ENCODE measurements at regions not wholly inside any gene's neighbourhood (a gene's known extent, or its start where the extent isn't known, plus 50 kb on each side); places are given as distances from the start of the nearest gene placed in this dataset.

DNA sequence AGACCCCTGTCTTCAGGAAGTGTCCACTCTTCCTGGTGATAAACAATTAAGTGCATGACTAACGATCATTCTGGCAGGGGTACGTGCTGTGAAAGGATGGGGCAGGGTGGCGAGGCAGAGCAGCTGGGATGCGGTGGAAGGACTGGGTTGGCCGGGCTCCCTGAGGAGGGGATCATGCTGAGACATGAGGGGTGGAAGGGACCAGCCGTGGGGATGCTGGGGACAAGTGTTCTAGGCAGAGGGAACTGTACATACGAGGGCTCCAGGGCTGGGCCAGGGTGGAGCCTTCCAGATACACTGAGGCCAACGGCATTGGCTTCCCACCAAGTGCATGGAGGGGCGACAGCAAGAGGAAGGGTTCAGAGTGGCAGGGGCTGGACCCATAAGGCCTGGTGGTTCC, 65.7 kb upstream of the SIRPA start:
- FAIRE-seq (no peak), DNase-seq (ENCODE audit: low spot score) (no peak), ATAC-seq (no peak)
- in situ Hi-C loops (cut with HindIII; ENCODE audit: extremely low pct_ligation_motif_present, low pct_unique_long_range_greater_than_20kb) (no loop called here), intact Hi-C loops (cut with micrococcal nuclease; ENCODE audit: unreplicated experiment) (loop anchor here (2.0 kb wide), 1 partner anchor 25 kb away; no protein-coding TSS in a partner anchor)
- TF ChIP-seq NFAT5 (CRISPR knock-in tag; IDR thresholded peaks at IDR 0.05): no peak
- TF ChIP-seq ZBTB21 (CRISPR knock-in tag; IDR thresholded peaks at IDR 0.05): no peak
- TF ChIP-seq TP53 (CRISPR knock-in tag; conservative IDR thresholded peaks at IDR 0.05): no peak
- no peak for TF ChIP-seq GMEB2 (CRISPR knock-in tag; IDR thresholded peaks at IDR 0.05; ENCODE audit: low read depth)
- no peak for TF ChIP-seq KMT2A (CRISPR knock-in tag; IDR thresholded peaks at IDR 0.05)
- TF ChIP-seq LBX2 (CRISPR knock-in tag; IDR thresholded peaks at IDR 0.05; ENCODE audit: borderline replicate concordance): no peak
- no peak for TF ChIP-seq ZNF788 (CRISPR knock-in tag; IDR thresholded peaks at IDR 0.05; ENCODE audit: borderline replicate concordance)
- no peak for TF ChIP-seq SNAI1 (CRISPR knock-in tag; IDR thresholded peaks at IDR 0.05; ENCODE audit: borderline replicate concordance)
- TF ChIP-seq ZNF564 (CRISPR knock-in tag; IDR thresholded peaks at IDR 0.05): no peak
- no peak for TF ChIP-seq HCFC1 (IDR thresholded peaks at IDR 0.05; ENCODE audit: low read depth, low read length)
- H3K4me1 ChIP-seq (ENCODE audit: insufficient read depth, low read length): peaks cover 61% of the 10 kb centered on the region
- ChIA-PET CTCF (ENCODE audit: low intra/inter-chr PET ratio, low total read pairs) (no interaction called here), POLR2A (interaction anchor here (3.1 kb wide), 1 partner anchor 18 kb away, joined by 31 read pairs; no protein-coding TSS in a partner anchor)
- no peaks in the 10 kb centered on the region for H4K20me1 ChIP-seq (ENCODE audit: insufficient read depth, low read length)
- no peaks in the 10 kb centered on the region for H3K79me2 ChIP-seq (ENCODE audit: insufficient read depth, low read length)
- no peak overlapping the region for H3K4me3 ChIP-seq (replicated peaks in 1 of 3; ENCODE audit: insufficient read depth in 1 of 3, low read depth in 2 of 3, low read length in 3 of 3)
- no peak overlapping the region for H3K9ac ChIP-seq (ENCODE audit: insufficient read depth, low read depth, low read length)
- no peak overlapping the region for H2AFZ ChIP-seq (ENCODE audit: low read length)
- no peaks in the 10 kb centered on the region for H3K36me3 ChIP-seq (replicated peaks in 1 of 2; ENCODE audit: control insufficient read depth in 1 of 2, insufficient read depth in 2 of 2, low read length in 2 of 2)
- 0 out of 2 replicates have a peak overlapping the region, but pooled peaks have one; percentile 2 for H3K4me2 ChIP-seq (ENCODE audit: low read depth, low read length)
- H3K9me3 ChIP-seq (ENCODE audit: low read length): no peaks in the 10 kb centered on the region
- no peaks in the 10 kb centered on the region; a peak in 1 of 5 replicates for H3K27me3 ChIP-seq (ENCODE audit: control insufficient read depth in 1 of 2, insufficient read depth in 2 of 2, low read length in 2 of 2)
- 95% methylated on average over 9 of the region's 9 CpGs for WGBS (ENCODE audit: low lambda C conversion rate)
- BruUV-seq (replicated peaks): no TSS peak
- no peak overlapping the region for H3K27ac ChIP-seq (ENCODE audit: extremely low read length, insufficient read depth, low read length)

Data from HepG2 (cell line).